ENCODE measurements at regions not wholly inside any gene's neighbourhood (a gene's known extent, or its start where the extent isn't known, plus 50 kb on each side); places are given as distances from the start of the nearest gene placed in this dataset.

DNA sequence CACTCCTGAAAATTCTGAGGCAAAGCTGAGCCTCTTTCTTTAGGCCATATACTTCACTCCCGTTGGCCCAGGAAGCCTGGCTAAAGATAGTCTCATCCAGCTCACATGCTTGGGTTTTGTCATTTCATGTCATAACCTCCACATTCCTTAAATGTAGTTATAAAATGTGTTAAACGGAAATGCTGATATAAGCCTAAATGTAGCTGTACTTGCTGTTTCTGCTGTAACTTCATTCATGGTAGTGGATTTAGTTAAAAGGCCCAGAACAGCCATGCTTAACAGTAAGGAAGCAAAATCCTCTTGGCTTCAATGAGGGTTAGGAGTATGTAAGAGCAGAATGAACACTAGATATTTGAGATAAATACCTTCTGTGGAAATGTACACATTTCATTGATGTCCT is 135.8 kb upstream of the TMEM161B start:
- H3K4me3 ChIP-seq (ENCODE audit: low read depth, low read length), result no peak overlapping the region
- no peaks in the 10 kb centered on the region; the same call in 1 of the 2 replicates for H3K27me3 ChIP-seq
- TF ChIP-seq, protein P1, sequence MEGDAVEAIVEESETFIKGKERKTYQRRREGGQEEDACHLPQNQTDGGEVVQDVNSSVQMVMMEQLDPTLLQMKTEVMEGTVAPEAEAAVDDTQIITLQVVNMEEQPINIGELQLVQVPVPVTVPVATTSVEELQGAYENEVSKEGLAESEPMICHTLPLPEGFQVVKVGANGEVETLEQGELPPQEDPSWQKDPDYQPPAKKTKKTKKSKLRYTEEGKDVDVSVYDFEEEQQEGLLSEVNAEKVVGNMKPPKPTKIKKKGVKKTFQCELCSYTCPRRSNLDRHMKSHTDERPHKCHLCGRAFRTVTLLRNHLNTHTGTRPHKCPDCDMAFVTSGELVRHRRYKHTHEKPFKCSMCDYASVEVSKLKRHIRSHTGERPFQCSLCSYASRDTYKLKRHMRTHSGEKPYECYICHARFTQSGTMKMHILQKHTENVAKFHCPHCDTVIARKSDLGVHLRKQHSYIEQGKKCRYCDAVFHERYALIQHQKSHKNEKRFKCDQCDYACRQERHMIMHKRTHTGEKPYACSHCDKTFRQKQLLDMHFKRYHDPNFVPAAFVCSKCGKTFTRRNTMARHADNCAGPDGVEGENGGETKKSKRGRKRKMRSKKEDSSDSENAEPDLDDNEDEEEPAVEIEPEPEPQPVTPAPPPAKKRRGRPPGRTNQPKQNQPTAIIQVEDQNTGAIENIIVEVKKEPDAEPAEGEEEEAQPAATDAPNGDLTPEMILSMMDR (IDR thresholded peaks at IDR 0.05; ENCODE audit: low read depth, low read length), result no peak
- H3K4me1 ChIP-seq, result no peaks in the 10 kb centered on the region
- H3K9me3 ChIP-seq, result no peaks in the 10 kb centered on the region
- no peaks in the 10 kb centered on the region for H3K36me3 ChIP-seq
- no peak for DNase-seq

DNA sequence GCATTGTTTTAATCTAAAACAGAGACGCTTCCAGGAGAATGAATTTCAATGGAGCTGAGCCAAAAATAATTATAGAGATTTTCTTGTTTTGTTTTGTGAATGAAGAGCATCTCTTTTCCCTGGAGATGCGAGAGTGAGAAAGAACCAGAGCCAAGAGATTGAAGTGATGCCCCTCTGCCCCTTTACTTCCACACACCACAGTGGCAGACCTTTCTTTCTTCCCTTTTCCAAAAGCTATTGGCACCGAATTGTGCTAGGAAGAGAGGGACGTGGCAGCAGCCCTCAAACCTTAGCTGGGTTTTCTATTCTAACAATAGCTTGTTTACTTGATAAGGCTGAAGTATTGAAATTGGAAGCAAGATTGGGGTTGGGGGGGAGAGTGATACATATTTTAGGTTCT is 133.0 kb upstream of the TMEM161B start:
- Histone ChIP-seq H3K27me3 (no peaks in the 10 kb centered on the region; the same call in 1 of the 2 replicates), H3K4me1 (no peaks in the 10 kb centered on the region), H3K36me3 (no peaks in the 10 kb centered on the region), H3K9me3 (no peaks in the 10 kb centered on the region), H3K4me3 (ENCODE audit: low read depth, low read length) (no peak overlapping the region)
- DNase-seq, result no peak
- TF ChIP-seq, protein P1 (IDR thresholded peaks at IDR 0.05; ENCODE audit: low read depth, low read length), result no peak

DNA sequence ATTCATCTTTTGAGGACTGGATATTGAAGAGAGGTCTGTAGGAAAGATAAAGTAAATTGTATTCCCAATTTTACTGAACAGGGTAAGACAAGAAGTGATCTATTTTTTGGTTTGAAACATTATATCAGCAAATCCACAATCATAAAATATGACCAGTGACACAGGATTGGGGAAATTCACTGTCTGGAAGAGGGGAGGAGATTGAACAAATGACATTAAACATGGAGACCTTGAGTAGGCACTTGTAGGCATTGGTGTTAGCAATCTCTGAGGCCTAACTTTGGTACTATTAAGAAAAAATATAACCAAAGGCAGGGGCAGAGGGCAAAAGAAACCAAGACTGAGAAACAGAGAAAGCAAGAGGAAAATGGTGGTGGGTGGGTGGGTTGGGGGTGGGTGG is 132.6 kb upstream of the TMEM161B start:
- H3K36me3 ChIP-seq, result no peaks in the 10 kb centered on the region
- TF ChIP-seq, protein P1 (IDR thresholded peaks at IDR 0.05; ENCODE audit: low read depth, low read length), result no peak

DNA sequence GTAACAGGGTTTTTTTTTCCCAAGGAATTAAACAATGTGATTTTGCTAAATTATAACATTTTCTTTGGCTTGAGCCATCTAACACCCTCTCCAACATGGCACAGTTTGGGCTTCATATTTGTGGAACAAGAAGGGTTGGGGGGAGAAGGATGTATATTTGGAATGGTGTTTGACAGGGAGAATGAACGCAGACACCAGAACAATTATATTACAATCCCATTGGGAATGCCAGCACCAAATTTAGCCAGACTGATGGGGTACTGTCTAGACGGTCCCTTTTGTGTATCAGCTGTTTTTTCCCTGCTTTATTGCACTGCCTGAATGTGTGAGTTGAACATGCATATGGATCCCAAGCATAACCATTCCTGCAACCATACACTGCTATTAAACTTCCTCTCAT is 130.9 kb upstream of the TMEM161B start:
- TF ChIP-seq, protein P1 (IDR thresholded peaks at IDR 0.05; ENCODE audit: low read depth, low read length), result no peak
- no peaks in the 10 kb centered on the region; the same call in 1 of the 2 replicates for H3K27me3 ChIP-seq
- H3K4me1 ChIP-seq, result no peaks in the 10 kb centered on the region
- no peaks in the 10 kb centered on the region for H3K9me3 ChIP-seq
- no peaks in the 10 kb centered on the region for H3K36me3 ChIP-seq
- no peak overlapping the region for H3K4me3 ChIP-seq (ENCODE audit: low read depth, low read length)
- DNase-seq, result no peak

More for the DNA sequence above, 132.6 kb upstream of the TMEM161B start:
- DNase-seq, result no peak
- Histone ChIP-seq H3K27me3 (no peaks in the 10 kb centered on the region; the same call in 1 of the 2 replicates), H3K4me3 (ENCODE audit: low read depth, low read length) (no peak overlapping the region), H3K4me1 (no peaks in the 10 kb centered on the region), H3K9me3 (no peaks in the 10 kb centered on the region)

DNA sequence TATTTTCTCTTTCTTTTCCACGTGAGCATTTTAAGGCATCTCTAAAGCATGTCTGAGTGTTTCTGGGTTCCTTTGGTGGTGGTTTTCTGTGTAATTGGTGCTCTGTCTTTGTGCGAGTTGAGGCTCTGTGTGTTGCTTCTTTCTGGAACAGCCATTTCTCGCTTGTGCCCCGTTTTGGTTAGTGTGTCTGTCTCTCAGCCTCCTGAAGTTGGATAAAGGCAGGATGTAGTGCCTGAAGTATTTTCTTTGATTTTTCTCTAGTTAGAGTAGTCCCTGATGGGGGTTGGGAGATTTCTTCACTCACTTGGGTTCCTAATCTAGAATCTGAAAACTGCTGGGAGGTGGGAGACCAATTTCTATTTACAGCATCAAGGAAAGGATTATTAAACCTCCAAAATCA is 129.7 kb upstream of the TMEM161B start:
- TF ChIP-seq, protein P1 (IDR thresholded peaks at IDR 0.05; ENCODE audit: low read depth, low read length), result no peak
- Histone ChIP-seq H3K4me3 (ENCODE audit: low read depth, low read length) (no peak overlapping the region), H3K27me3 (no peaks in the 10 kb centered on the region; the same call in 1 of the 2 replicates), H3K36me3 (no peaks in the 10 kb centered on the region), H3K9me3 (no peaks in the 10 kb centered on the region), H3K4me1 (no peaks in the 10 kb centered on the region)
- no peak for DNase-seq

DNA sequence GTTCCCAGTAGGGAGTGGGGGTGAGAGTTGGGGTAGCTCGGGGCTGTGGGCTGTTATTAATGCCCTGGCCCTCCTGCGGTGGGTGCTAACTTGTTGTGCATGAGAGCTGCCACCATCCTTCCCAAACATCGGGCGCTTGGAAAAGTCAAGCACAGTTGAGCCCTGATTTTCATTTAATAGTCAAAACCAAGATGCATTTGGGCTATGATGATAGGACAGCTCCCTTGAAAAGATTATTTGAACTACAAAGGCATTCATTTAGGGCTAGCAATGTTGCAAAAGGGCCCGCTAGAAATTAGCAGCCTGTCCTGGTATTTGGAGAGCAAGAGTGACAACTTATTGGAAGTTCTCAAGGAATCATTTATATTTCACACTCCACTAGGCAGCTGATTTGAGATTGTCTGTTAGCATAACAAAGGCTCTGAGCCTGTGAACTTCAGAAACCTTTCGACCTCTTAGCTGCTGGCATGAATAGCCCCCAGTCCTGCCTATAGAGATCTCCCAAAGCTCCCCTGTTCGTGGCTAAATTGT is 128.2 kb upstream of the TMEM161B start:
- Histone ChIP-seq H3K4me1 (no peaks in the 10 kb centered on the region), H3K9me3 (no peaks in the 10 kb centered on the region), H3K4me3 (ENCODE audit: low read depth, low read length) (no peak overlapping the region), H3K36me3 (no peaks in the 10 kb centered on the region), H3K27me3 (no peaks in the 10 kb centered on the region; the same call in 1 of the 2 replicates)
- TF ChIP-seq, protein P1 (IDR thresholded peaks at IDR 0.05; ENCODE audit: low read depth, low read length), result no peak
- no peak for DNase-seq
